ENCODE measurements at regions not wholly inside any gene's neighbourhood (a gene's known extent, or its start where the extent isn't known, plus 50 kb on each side); places are given as distances from the start of the nearest gene placed in this dataset.

DNA sequence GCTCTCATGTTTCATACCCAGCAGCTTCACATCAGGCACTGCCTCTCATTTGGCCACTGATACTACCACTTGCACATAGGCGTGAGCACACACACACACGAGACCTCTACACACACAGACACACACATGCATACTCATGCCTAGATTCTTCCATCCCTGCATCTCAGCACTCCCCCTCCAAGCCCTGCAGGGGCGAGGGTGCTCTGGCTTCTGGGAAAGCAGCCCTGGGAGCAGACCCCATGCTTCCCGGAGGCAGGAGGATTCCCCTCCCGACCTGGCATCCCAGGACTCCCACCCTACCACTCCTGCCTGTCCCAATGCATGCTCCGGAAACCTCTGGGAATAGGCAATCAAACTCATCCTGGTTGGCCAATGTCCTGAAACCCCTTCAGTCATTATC lies 89.1 kb upstream of the SMNDC1 start:
- TF ChIP-seq, protein P1, sequence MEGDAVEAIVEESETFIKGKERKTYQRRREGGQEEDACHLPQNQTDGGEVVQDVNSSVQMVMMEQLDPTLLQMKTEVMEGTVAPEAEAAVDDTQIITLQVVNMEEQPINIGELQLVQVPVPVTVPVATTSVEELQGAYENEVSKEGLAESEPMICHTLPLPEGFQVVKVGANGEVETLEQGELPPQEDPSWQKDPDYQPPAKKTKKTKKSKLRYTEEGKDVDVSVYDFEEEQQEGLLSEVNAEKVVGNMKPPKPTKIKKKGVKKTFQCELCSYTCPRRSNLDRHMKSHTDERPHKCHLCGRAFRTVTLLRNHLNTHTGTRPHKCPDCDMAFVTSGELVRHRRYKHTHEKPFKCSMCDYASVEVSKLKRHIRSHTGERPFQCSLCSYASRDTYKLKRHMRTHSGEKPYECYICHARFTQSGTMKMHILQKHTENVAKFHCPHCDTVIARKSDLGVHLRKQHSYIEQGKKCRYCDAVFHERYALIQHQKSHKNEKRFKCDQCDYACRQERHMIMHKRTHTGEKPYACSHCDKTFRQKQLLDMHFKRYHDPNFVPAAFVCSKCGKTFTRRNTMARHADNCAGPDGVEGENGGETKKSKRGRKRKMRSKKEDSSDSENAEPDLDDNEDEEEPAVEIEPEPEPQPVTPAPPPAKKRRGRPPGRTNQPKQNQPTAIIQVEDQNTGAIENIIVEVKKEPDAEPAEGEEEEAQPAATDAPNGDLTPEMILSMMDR (IDR thresholded peaks at IDR 0.05; ENCODE audit: control extremely low read depth, extremely low read depth, low read depth, missing control alignments), result no peak
- ChIA-PET POLR2A (no interaction called here), CTCF (interaction anchor here (0.8 to 1.3 kb wide), 3 partner anchors 11 to 38 kb away, joined by 3 read pairs; no protein-coding TSS in a partner anchor)
- DNase-seq (ENCODE audit: extremely low spot score), result no peak

DNA sequence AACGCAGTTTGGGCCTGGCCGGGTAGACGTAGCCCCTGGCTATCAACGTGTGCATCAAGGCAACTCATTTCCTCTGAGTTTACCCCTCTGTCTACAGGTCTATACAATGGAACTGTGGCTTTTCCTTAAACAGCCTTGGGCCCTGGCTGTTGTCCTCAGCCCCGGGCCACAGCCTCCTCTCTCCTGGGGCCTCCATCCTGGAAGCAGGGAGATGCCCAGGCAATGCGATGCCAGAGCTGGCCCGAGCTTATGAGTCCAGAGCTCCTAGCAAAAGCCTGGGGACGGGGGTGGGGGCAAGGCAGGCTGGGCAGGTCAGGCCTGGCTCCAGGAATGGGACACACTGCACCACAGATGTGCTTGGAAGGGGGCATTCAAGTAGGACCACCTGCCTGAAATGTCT lies 89.6 kb upstream of the SMNDC1 start:
- ChIA-PET CTCF (interaction anchor here (1.3 kb wide), 1 partner anchor 26 kb away, joined by 3 read pairs; no protein-coding TSS in a partner anchor), POLR2A (no interaction called here)
- DNase-seq (ENCODE audit: extremely low spot score), result no peak
- TF ChIP-seq, protein P1 (IDR thresholded peaks at IDR 0.05; ENCODE audit: control extremely low read depth, extremely low read depth, low read depth, missing control alignments), result no peak

DNA sequence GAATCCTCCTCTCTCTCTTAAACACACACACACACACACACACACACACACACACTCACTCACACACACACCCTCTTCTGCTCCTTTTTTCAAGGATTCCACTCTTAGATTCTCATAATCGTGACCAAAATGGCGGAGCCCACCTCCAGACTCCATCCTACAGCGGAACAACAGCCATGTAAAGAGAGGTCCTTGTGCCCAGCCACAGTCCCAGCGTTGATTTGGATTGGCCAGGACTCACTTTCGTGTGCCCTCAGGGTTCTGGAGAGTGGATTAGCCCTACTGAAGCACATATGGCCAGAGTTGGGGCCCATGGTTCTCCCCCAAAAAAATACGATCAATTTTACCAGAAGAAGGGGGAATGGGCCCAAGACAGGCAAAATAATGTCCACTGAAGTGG lies 90.2 kb upstream of the SMNDC1 start:
- TF ChIP-seq, protein P1 (IDR thresholded peaks at IDR 0.05; ENCODE audit: control extremely low read depth, extremely low read depth, low read depth, missing control alignments), result no peak
- DNase-seq (ENCODE audit: extremely low spot score), result no peak
- ChIA-PET CTCF (interaction anchor here (1.0 to 4.4 kb wide), 3 partner anchors 9 to 26 kb away, joined by 3 to 33 read pairs (median 3); no protein-coding TSS in a partner anchor), POLR2A (no interaction called here)

DNA sequence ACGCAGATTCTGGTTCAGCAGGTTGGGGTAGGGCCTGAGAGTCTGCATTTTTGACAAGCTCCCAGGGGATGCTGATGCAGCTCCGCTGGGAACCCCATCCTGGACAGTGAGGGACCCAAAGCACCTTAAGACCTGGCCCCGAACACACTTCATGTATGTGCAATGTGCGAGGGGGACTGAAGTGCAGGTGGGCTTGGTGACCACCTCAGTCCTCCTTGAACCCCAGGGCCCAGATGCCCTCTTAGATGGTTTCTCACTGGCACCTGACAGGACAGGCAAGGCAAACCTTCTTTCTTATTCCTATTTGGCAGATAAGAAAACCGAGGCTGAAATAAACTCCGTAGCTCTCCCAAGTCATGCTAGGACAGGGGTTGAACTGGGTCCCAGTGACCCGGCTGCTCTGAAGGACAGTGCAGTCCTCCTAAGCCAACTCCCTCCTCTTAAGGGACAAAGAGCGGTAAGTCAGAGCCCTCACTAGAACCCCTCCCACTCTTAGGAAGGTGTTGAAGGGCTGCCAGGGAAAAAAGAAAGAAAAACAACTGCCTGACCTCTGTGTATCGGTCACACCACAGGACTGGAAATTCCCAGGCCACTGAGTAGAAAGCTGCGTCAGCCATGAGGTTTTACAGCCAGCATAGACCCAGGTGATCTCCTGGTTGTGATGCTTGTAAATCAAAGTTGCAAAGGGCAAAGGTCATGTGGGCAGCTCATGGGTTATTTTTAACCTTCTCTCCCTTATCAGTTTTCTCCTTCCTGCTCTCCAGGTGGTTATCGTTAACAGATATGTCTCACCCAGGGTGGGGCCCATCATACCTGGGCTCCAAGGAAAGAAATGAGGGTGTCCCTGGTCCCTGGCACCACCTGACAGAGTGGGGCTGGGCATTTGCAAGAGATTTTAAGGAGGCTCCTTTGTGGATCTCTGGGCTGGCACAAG lies 90.9 kb upstream of the SMNDC1 start:
- TF ChIP-seq, protein P1 (IDR thresholded peaks at IDR 0.05; ENCODE audit: control extremely low read depth, extremely low read depth, low read depth, missing control alignments), result no peak
- peak; percentile 79 for DNase-seq (ENCODE audit: extremely low spot score)
- POLR2A ChIA-PET, result interaction anchor here (0.6 to 1.3 kb wide), 2 partner anchors 10 to 21 kb away, joined by 3 read pairs; no protein-coding TSS in a partner anchor
- CTCF ChIA-PET, result interaction anchor here (0.9 to 4.4 kb wide), 6 partner anchors 8 to 46 kb away, joined by 3 to 33 read pairs (median 4); no protein-coding TSS in a partner anchor

DNA sequence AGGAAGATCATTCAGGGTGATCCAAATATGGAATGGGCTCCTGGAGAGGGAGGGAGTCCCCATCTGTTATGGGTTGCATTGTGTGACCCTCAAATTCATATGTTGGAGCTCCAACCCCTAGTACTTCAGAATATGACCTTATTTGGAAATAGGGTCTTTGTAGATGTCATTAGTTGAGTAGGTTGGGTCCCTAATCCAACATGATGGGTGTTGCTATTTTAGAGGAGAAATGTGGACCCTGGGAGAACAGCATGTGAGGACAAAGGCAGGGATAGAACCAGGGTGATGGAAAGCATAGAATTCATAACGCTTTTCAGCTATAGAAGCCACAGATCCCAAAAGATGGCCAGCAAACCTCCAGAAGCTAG lies 91.5 kb upstream of the SMNDC1 start:
- no peak for DNase-seq (ENCODE audit: extremely low spot score)
- TF ChIP-seq, protein P1 (IDR thresholded peaks at IDR 0.05; ENCODE audit: control extremely low read depth, extremely low read depth, low read depth, missing control alignments), result no peak
- POLR2A ChIA-PET, result interaction anchor here (0.6 to 1.3 kb wide), 2 partner anchors 10 to 20 kb away, joined by 3 read pairs; no protein-coding TSS in a partner anchor
- CTCF ChIA-PET, result interaction anchor here (0.6 to 4.4 kb wide), 10 partner anchors 11 to 150 kb away, joined by 3 to 33 read pairs (median 4); no protein-coding TSS in a partner anchor

DNA sequence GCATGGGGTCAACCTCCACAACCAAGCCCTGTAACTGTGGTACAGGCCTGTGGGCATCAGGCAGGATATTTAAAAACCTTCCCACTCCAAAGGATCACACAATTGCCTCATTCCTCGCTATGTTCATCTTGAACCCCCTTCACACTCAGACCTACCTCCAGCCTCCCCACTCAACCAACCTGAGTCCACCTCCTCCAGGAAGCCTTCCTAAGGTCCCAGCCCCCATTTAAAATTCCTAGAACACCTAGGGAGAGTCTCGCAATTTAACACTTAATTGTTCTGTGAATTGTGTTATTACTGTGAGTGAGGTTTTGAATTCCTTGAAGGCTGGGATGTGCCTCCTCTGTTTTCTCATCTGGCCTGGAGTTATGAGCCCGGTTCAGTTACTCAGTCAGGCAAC lies 93.1 kb upstream of the SMNDC1 start:
- ChIA-PET CTCF (interaction anchor here (1.5 to 4.4 kb wide), 5 partner anchors 9 to 149 kb away, joined by 3 to 33 read pairs (median 6); no protein-coding TSS in a partner anchor), POLR2A (interaction anchor here (0.6 kb wide), 1 partner anchor 14 kb away, joined by 6 read pairs; no protein-coding TSS in a partner anchor)
- DNase-seq (ENCODE audit: extremely low spot score), result no peak
- TF ChIP-seq, protein P1 (IDR thresholded peaks at IDR 0.05; ENCODE audit: control extremely low read depth, extremely low read depth, low read depth, missing control alignments), result no peak

Data from GM10248 (cell line).